ENCODE measurements at regions not wholly inside any gene's neighbourhood (a gene's known extent, or its start where the extent isn't known, plus 50 kb on each side); places are given as distances from the start of the nearest gene placed in this dataset.

DNA sequence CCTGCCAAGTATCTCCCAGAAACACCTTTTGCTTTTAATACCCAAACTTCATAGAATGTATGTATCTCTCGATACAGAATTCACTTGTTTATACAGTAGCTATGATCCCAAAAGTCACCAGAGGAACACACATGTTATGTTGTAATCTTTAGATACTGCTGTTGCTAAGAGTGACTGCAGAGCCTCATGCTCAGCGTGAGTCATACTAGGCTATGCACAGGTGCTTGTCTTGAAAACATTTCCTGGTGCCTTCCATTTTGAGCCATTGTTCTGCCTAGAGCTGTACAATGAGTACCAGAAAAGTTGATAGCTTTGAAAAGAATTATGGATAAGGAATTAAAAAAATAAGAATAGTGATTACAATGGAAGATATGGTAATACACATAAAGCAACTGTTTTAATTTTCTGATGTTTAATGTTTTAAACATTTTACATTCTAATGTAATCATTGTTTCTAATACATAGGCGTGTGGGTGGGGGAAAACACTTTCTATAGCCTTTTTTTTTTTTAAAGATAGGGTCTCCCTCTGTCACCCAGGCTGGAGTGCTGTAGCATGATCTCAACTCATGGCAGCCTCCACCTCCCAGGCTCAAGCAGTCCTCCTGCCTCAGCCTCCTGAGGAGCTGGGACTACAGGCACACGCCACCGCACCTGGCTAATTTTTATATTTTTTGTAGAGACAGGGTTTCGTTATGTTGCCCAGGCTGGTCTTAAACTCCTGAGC is 79.4 kb downstream of the CD24 start:
- Mint-ChIP-seq H3K4me3 (no peak overlapping the region), H3K4me1 (no peaks in the 10 kb centered on the region), H3K36me3 (ENCODE audit: low read depth) (no peaks in the 10 kb centered on the region), H3K27me3 (peaks cover 17% of the 10 kb centered on the region), H3K27ac (no peak overlapping the region), H3K9me3 (no peaks in the 10 kb centered on the region)
- POLR2A ChIA-PET: no interaction called here
- CTCF ChIA-PET: interaction anchor here (1.0 to 1.2 kb wide), 2 partner anchors 8 to 11 kb away, joined by 3 to 5 read pairs; no protein-coding TSS in a partner anchor
- no peak for DNase-seq

DNA sequence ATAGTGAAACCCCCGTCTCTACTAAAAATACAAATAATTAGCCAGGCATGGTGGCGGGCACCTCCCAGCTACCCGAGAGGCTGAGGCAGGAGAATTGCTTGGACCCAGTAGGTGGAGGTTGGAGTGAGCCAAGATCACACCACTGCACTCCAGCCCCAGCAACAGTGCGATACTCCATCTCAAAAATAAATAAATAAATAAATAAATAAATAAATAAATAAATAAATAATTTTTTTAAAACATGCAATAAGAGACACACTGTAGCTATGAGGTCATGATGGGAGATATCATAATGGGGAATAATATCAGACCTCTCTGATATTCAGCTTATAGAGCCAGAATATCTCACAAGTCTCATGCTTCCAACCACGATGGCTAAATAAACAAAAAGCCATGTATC is 82.3 kb downstream of the CD24 start:
- ChIA-PET POLR2A (no interaction called here), CTCF (no interaction called here)
- no peaks in the 10 kb centered on the region for H3K36me3 Mint-ChIP-seq (ENCODE audit: low read depth)
- H3K9me3 Mint-ChIP-seq: no peaks in the 10 kb centered on the region
- no peak overlapping the region for H3K4me3 Mint-ChIP-seq
- no peak for DNase-seq
- H3K4me1 Mint-ChIP-seq: no peaks in the 10 kb centered on the region
- no peak overlapping the region for H3K27ac Mint-ChIP-seq
- H3K27me3 Mint-ChIP-seq: peaks cover 16% of the 10 kb centered on the region

DNA sequence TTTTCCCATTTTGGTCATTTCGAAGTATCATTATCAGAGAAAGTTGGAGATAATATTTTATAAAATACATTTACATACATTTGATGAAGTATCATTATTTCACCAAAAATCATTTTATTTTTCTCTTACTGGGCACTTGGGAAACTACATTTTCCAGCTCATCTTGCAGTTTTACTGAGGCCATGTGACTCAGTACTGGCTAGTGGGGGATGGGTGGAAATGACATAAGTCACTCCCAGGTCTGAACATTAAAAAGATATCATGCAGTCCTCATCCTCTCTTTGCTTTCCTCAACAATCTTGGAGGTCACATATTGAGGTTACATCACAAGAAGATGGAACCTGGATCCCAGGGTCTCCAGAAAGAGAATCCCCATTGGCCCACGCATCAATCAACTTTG is 84.1 kb downstream of the CD24 start:
- POLR2A ChIA-PET: no interaction called here
- CTCF ChIA-PET: no interaction called here
- no peak for DNase-seq
- Mint-ChIP-seq H3K27me3 (peaks cover 21% of the 10 kb centered on the region), H3K9me3 (no peaks in the 10 kb centered on the region), H3K36me3 (ENCODE audit: low read depth) (no peaks in the 10 kb centered on the region), H3K4me3 (no peak overlapping the region), H3K4me1 (no peaks in the 10 kb centered on the region), H3K27ac (no peak overlapping the region)

DNA sequence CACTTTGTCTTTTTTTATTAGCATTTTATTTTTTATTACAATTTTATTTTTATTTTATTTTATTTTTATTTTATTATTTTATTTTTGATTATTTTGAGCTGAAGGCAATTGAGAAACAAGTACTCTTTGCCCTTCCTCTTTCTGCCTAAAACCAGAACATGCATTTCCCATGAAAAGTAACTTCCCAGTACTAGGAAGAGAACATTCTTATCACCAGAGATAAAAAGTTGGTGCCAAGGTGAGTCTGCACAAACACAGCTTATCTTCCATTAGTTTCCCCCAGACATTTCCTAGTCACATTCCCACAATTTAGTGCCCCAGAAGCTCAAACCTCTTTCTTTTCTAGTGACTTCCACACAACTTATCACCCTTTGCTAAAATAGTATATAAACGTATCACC is 84.8 kb downstream of the CD24 start:
- H3K36me3 Mint-ChIP-seq (ENCODE audit: low read depth): no peaks in the 10 kb centered on the region
- ChIA-PET CTCF (no interaction called here), POLR2A (no interaction called here)
- no peak overlapping the region for H3K27ac Mint-ChIP-seq
- peaks cover 21% of the 10 kb centered on the region for H3K27me3 Mint-ChIP-seq
- no peak for DNase-seq
- H3K4me3 Mint-ChIP-seq: no peak overlapping the region
- H3K4me1 Mint-ChIP-seq: no peaks in the 10 kb centered on the region
- H3K9me3 Mint-ChIP-seq: no peaks in the 10 kb centered on the region

DNA sequence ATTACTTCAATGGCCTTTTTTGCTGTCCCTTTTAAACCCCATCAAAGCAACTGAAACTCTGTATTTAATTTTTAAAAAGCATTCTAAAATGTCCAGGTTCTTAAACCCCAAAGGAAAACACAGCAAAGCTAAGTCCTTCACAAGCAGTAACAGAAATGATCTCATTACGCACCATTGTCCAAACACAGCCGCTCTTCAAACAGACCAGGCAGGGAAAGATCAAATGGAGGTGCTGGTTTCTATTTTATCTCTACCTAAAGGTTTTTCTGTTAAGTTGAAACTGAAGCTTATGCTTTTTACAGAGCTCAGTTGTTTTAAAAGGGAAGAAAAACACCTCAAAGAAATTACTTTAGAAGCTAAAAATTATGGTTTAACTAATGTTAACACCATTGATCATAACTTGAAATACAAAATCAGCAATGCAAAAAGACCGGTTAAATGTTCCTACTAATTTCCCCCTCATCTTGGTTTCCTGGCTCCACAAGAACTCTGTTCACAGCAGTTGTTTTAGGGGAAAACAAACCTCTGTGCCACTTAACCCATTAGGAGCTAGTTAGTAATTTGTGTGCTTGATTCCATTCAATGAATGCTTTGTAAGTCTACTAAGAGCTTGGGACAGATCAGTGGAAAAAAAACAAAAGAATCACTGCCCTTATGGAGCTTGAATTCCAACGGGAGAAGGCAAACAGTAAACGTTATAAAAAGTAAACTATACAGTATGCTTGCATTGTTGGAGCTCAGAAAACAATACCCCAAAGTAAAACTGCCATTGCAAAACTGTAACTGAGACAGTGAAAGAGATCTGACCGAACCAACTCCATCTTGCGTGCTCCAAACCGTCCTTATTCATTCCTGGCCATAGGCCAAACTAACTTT is 87.4 kb downstream of the CD24 start:
- no peak overlapping the region for H3K4me3 Mint-ChIP-seq
- ChIA-PET POLR2A (no interaction called here), CTCF (interaction anchor here (0.6 to 1.0 kb wide), 3 partner anchors 8 to 473 kb away, joined by 3 to 4 read pairs (median 3); no protein-coding TSS in a partner anchor)
- no peak overlapping the region for H3K27ac Mint-ChIP-seq
- peaks cover 19% of the 10 kb centered on the region for H3K27me3 Mint-ChIP-seq
- H3K9me3 Mint-ChIP-seq: no peaks in the 10 kb centered on the region
- no peak for DNase-seq
- H3K4me1 Mint-ChIP-seq: no peaks in the 10 kb centered on the region
- no peaks in the 10 kb centered on the region for H3K36me3 Mint-ChIP-seq (ENCODE audit: low read depth)

DNA sequence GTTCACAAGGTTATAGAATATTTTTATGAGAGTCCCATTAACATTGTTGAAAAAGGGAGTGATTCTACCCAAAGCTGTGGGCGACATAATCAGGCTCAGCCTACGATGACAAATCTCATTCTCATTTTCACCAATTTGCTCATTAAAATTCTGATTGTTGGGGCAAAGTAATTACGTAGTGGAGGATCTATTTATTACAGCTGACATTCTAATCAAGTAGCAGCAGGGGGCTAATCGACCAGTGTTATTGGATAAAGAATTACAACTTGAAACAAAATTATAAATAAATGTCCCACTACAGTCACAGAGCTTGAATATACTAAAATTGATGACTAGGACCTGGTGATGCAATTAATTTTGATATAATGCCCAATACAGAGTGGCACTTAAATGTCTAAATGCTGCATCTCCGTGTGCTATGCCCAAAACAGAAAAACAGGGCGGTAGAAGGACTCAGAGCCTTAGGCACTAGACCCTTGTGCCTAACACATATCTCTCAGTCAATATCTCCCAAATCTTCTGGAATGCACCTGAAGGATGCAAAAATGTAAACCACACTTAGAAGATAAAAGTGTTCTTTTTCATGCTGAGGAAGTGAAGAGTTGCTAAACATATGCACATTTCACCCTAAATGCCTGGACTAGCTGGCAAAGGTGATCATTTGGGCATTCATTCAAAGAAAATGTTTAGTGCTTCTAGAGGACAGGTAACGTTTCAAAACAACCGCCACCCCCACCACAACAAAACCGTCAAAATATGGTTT is 88.3 kb downstream of the CD24 start:
- ChIA-PET POLR2A (no interaction called here), CTCF (interaction anchor here (0.5 kb wide), 1 partner anchor 1931 kb away, joined by 4 read pairs; no protein-coding TSS in a partner anchor)
- H3K9me3 Mint-ChIP-seq: no peaks in the 10 kb centered on the region
- no peak overlapping the region for H3K27ac Mint-ChIP-seq
- H3K36me3 Mint-ChIP-seq (ENCODE audit: low read depth): no peaks in the 10 kb centered on the region
- H3K4me3 Mint-ChIP-seq: no peak overlapping the region
- no peaks in the 10 kb centered on the region for H3K4me1 Mint-ChIP-seq
- H3K27me3 Mint-ChIP-seq: peaks cover 19% of the 10 kb centered on the region
- no peak for DNase-seq

DNA sequence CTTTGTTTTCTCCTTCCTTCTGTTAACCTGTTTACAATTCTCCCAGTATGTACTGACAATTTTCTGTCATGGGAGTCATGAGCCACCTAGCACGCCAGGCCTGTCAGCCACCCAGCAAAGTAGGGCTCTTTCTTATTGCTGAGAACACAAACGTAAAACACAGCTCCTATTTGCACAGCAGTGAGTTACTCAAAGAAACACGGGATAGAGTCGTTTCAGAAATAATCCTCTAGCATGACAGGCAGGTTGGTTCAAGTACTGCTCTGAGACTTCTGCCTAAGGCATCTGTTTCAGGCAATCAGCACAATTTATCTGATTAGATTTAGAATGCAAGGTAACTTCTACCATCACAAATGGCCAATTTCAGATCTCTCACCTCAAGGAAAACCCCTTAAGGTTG is 88.8 kb downstream of the CD24 start:
- Mint-ChIP-seq H3K36me3 (ENCODE audit: low read depth) (no peaks in the 10 kb centered on the region), H3K4me1 (no peaks in the 10 kb centered on the region), H3K9me3 (no peaks in the 10 kb centered on the region), H3K4me3 (no peak overlapping the region), H3K27ac (no peak overlapping the region), H3K27me3 (peaks cover 16% of the 10 kb centered on the region)
- CTCF ChIA-PET: interaction anchor here (0.5 to 0.7 kb wide), 2 partner anchors 507 to 1930 kb away, joined by 3 to 4 read pairs; no protein-coding TSS in a partner anchor
- DNase-seq: no peak
- POLR2A ChIA-PET: no interaction called here

DNA sequence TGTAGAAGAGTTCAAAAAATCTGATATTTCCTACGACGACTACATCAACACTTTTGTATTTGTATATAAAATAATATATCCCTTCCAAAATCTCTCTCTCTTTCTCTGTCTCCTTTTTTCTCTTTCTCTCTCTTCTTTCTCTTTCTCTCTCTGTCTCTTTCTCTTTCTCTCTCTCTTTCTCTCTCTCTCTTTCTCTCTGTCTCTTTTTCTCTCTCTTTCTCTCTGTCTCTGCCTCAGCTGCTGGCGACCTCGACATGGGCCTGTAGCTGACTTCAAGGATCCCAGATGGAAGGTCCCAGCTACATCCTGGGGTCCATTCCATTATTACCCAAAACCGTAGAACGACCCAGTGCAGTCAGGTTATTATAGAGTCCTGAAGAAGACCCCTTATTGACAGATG is 90.0 kb downstream of the CD24 start:
- ChIA-PET CTCF (interaction anchor here (1.0 kb wide), 1 partner anchor 22 kb away, joined by 3 read pairs; no protein-coding TSS in a partner anchor), POLR2A (no interaction called here)
- H3K36me3 Mint-ChIP-seq (ENCODE audit: low read depth): no peaks in the 10 kb centered on the region

DNA sequence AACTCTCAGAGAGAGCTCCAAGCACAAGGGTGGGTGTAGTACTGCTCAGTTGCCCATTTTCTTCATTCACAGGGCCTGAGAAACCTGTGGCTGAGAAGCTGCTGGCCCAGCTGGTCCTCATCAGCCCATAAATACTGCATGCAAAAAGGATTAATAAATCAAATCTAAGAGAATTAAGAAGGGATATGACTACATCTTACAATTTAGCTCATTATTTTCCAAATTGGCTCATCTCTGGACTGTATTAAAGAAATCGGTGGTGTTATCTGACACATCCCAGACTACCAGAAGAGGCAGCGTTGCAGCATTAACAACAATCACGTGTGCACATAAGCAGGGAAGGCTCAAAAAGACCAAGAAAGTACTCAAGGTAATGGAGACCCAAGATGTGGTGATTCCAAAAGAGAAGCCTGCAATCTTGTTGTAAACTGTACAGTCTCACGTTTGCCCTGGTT is 90.7 kb downstream of the CD24 start:
- Mint-ChIP-seq H3K27ac (no peak overlapping the region), H3K36me3 (ENCODE audit: low read depth) (no peaks in the 10 kb centered on the region), H3K4me3 (no peak overlapping the region), H3K4me1 (no peaks in the 10 kb centered on the region), H3K27me3 (peaks cover 12% of the 10 kb centered on the region), H3K9me3 (no peaks in the 10 kb centered on the region)
- POLR2A ChIA-PET: no interaction called here
- no peak for DNase-seq
- CTCF ChIA-PET: interaction anchor here (1.0 kb wide), 1 partner anchor 23 kb away, joined by 3 read pairs; no protein-coding TSS in a partner anchor

More for the DNA sequence above, 90.0 kb downstream of the CD24 start:
- no peak for DNase-seq
- Mint-ChIP-seq H3K4me3 (no peak overlapping the region), H3K27me3 (peaks cover 12% of the 10 kb centered on the region), H3K27ac (no peak overlapping the region), H3K9me3 (no peaks in the 10 kb centered on the region), H3K4me1 (no peaks in the 10 kb centered on the region)

DNA sequence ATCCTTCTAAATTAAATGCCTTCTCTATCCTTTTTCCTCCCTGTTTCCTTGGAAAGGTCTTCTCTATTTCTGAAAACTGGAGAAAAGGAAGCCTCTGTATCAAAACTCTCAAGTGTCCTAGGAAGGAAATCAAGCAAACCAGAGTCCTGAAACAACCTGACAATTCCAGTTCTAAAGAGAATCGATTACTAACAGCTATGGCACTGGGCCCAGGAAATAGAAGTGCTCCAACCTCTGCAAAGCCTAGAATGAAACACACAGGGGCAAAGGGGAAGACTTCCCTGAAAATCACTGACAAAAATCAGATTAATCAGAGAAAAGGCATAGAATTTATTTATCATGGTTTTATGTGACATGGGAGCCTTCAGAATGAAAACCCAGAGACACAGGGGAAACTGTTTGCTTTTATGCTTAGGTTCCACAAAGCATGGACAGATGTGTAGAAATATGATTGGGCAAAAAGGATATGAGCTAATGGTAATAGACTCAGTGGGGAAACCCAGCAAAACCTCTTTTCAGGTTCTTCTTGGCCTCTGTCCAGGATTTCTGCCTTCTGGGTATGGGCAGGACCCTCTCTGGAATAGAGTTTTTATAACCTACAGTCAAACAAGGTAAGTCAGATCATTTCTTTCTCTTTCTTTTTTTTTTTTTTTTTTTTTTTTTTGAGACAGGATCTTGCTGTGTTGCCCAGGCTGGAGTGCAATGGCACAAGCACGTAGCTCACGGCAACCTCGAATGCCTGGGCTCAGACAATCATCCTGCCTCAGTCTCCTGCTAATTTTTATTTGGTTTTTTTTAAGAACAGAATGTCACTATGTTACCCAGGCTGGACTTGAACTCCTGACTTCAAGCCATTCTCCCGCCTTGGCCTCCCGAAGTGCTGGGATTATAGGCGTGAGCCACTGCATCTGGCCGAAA is 91.7 kb downstream of the CD24 start:
- DNase-seq: no peak
- CTCF ChIA-PET: no interaction called here
- Mint-ChIP-seq H3K36me3 (ENCODE audit: low read depth) (no peaks in the 10 kb centered on the region), H3K27me3 (peaks cover 11% of the 10 kb centered on the region), H3K9me3 (no peaks in the 10 kb centered on the region), H3K4me1 (no peaks in the 10 kb centered on the region), H3K27ac (no peak overlapping the region), H3K4me3 (no peak overlapping the region)
- POLR2A ChIA-PET: no interaction called here

DNA sequence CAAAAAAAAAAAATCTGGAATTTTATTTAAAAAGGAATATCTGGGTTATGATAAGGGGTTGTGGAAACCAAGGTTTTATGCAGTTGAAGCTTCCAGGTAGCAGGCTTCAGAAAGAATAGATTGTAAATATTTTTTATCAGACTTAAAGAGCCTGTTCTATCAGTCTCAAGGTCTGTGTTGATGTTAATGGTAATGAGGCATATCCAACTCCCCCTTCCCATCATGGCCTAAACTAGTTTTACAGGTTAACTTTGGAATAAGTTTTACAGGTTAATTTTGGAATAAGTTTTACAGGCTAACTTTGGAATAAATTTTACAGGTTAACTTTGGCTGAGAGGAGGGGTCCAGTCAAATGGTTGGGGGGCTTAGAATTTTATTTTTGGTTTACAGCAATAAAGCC is 92.4 kb downstream of the CD24 start:
- H3K9me3 Mint-ChIP-seq: no peaks in the 10 kb centered on the region
- H3K27ac Mint-ChIP-seq: no peak overlapping the region
- ChIA-PET POLR2A (no interaction called here), CTCF (no interaction called here)
- H3K27me3 Mint-ChIP-seq: peaks cover 11% of the 10 kb centered on the region
- no peak for DNase-seq
- H3K4me3 Mint-ChIP-seq: no peak overlapping the region
- H3K4me1 Mint-ChIP-seq: no peaks in the 10 kb centered on the region
- no peaks in the 10 kb centered on the region for H3K36me3 Mint-ChIP-seq (ENCODE audit: low read depth)

DNA sequence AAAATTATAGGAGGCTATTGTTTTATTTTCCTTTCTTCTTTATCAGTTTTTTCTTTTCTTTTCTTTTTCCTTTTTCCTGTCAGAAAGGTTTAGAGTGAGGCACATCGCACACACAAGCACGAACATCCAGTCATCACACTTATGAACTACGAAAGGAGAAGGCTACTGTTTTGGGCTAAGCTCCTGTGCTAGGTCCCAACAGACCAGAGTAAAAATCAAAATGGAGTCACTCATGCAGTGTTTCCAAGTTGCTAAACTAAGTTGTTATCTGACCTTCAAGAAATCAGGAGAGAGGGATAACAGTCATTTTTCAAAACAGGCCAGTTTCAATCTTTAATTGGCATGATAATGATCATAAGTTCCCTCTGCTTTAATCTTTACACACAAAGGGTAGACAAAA is 93.6 kb downstream of the CD24 start:
- no peaks in the 10 kb centered on the region for H3K36me3 Mint-ChIP-seq (ENCODE audit: low read depth)
- POLR2A ChIA-PET: no interaction called here
- peaks cover 2% of the 10 kb centered on the region for H3K9me3 Mint-ChIP-seq
- peaks cover 8% of the 10 kb centered on the region for H3K27me3 Mint-ChIP-seq
- H3K4me1 Mint-ChIP-seq: no peaks in the 10 kb centered on the region
- no peak overlapping the region for H3K4me3 Mint-ChIP-seq
- H3K27ac Mint-ChIP-seq: no peak overlapping the region
- DNase-seq: no peak
- CTCF ChIA-PET: no interaction called here
